Natural killer cell (primary cell): ENCODE measurements at regions not wholly inside any gene's neighbourhood (a gene's known extent, or its start where the extent isn't known, plus 50 kb on each side); places are given as distances from the start of the nearest gene placed in this dataset.

Experiments used
- ATAC-seq, 3 donors: fragments of 150-1000 bp in 2 of 3; fragments of 200-7000 bp in 1 of 3; cut with Tn5 transposase; 1 replicate in 1 of 3; 2 replicates in 2 of 3; pipeline ENCODE4 v1.10.0; 2021; ENCODE audit warnings: mild to moderate bottlenecking in 2 of 3, moderate library complexity in 2 of 3
- DNase-seq, 2 donors: peaks; one replicate each; pipeline versions ENCODE4 v3.0.0 to v3.0.0-alpha.2; 2013 to 2021; ENCODE audit warnings: mixed read lengths in 1 of 2
- H3K27ac ChIP-seq: one replicate; pipeline ENCODE4 v1.5.1; 2013; ENCODE audit warnings: mild to moderate bottlenecking, low read length
- H3K27me3 ChIP-seq: one replicate; pipeline ENCODE4 v1.6.1; 2013; ENCODE audit warnings: low read length; ENCODE audit not compliant: control insufficient read depth, insufficient read depth
- H3K36me3 ChIP-seq: one replicate; pipeline ENCODE4 v1.6.1; 2013; ENCODE audit warnings: low read length; ENCODE audit not compliant: control insufficient read depth, insufficient read depth
- H3K4me1 ChIP-seq: one replicate; pipeline ENCODE4 v1.6.1; 2013; ENCODE audit warnings: low read length; ENCODE audit not compliant: control insufficient read depth, insufficient read depth
- H3K4me3 ChIP-seq: one replicate; pipeline ENCODE4 v1.5.1; 2013; ENCODE audit warnings: low read length
- H3K9me3 ChIP-seq: one replicate; pipeline ENCODE4 v1.6.1; 2013; ENCODE audit warnings: low read length; ENCODE audit not compliant: control insufficient read depth, insufficient read depth
- H3K27ac Mint-ChIP-seq, 2 donors: one replicate each; pipeline ENCODE4 v1.8.0; 2022; ENCODE audit warnings: mild to moderate bottlenecking in 2 of 2, mixed read lengths in 2 of 2, moderate library complexity in 1 of 2
- H3K27me3 Mint-ChIP-seq, 2 donors: one replicate each; pipeline ENCODE4 v1.8.0; 2022; ENCODE audit warnings: low read depth in 2 of 2, mixed read lengths in 2 of 2
- H3K36me3 Mint-ChIP-seq: one replicate; pipeline ENCODE4 v1.8.0; 2022; ENCODE audit warnings: mixed read lengths
- H3K4me1 Mint-ChIP-seq, 2 donors: one replicate each; pipeline ENCODE4 v1.8.0; 2022; ENCODE audit warnings: mixed read lengths in 2 of 2
- H3K4me3 Mint-ChIP-seq: one replicate; pipeline ENCODE4 v1.8.0; 2022; ENCODE audit warnings: mild to moderate bottlenecking, moderate library complexity, mixed read lengths
- H3K9me3 Mint-ChIP-seq, 2 donors: one replicate each; pipeline ENCODE4 v1.8.0; 2022; ENCODE audit warnings: mixed read lengths in 2 of 2
- WGBS: methylation state at CpG from one replicate; pipeline ENCODE4 v1.1.7; 2013; ENCODE audit warnings: missing lambda C conversion rate; ENCODE audit not compliant: insufficient coverage; 5-methylcytosine and 5-hydroxymethylcytosine counted together
- intact Hi-C: fragments of 100-400 bp; cut with micrococcal nuclease; formaldehyde crosslinking; loops from one replicate; pipeline ENCODE4 v1.14.2; 2022
- TF ChIP-seq, protein P1 (sequence below): fragments of 200-600 bp; IDR thresholded peaks from one replicate; pipeline ENCODE4 v1.8.0; 2022; ENCODE audit warnings: antibody characterized with exemption

DNA sequence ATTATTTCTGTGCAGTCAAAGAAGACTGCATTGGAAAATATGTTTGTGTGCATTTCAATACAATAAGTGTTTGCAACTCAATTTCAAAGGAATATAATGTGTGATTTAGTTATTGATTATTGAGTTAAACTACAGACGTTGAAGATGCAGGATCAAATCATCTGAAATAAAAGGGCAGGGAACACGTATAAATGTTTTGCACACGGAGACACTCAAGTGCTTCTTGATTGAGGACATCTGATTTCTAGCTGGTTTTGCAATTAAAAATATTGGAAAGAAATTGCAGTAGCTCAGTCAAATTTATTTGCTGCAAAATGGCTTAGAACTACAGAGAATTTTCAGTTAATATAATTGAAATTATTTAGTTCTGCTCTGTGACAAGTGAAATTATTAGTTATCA lies 412.7 kb downstream of the UTRN start:
- 99% methylated on average over 3 of the region's 3 CpGs for WGBS
- Histone ChIP-seq H3K4me1 (no peaks in the 10 kb centered on the region), H3K36me3 (peaks cover 23% of the 10 kb centered on the region), H3K27me3 (no peaks in the 10 kb centered on the region), H3K9me3 (no peaks in the 10 kb centered on the region), H3K27ac (no peak overlapping the region), H3K4me3 (no peak overlapping the region)
- H3K27me3 Mint-ChIP-seq, result no peaks in the 10 kb centered on the region
- peaks cover 23 to 30% of the 10 kb centered on the region in 2 donors for H3K4me1 Mint-ChIP-seq
- H3K4me3 Mint-ChIP-seq, result no peak overlapping the region
- H3K9me3 Mint-ChIP-seq, result no peaks in the 10 kb centered on the region
- TF ChIP-seq, protein P1, sequence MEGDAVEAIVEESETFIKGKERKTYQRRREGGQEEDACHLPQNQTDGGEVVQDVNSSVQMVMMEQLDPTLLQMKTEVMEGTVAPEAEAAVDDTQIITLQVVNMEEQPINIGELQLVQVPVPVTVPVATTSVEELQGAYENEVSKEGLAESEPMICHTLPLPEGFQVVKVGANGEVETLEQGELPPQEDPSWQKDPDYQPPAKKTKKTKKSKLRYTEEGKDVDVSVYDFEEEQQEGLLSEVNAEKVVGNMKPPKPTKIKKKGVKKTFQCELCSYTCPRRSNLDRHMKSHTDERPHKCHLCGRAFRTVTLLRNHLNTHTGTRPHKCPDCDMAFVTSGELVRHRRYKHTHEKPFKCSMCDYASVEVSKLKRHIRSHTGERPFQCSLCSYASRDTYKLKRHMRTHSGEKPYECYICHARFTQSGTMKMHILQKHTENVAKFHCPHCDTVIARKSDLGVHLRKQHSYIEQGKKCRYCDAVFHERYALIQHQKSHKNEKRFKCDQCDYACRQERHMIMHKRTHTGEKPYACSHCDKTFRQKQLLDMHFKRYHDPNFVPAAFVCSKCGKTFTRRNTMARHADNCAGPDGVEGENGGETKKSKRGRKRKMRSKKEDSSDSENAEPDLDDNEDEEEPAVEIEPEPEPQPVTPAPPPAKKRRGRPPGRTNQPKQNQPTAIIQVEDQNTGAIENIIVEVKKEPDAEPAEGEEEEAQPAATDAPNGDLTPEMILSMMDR, result no peak
- intact Hi-C loops, result no loop called here
- H3K27ac Mint-ChIP-seq, result peak overlapping the region; percentile 46 to 61
- DNase-seq (no peak), ATAC-seq (no peak)
- H3K36me3 Mint-ChIP-seq, result no peaks in the 10 kb centered on the region

DNA sequence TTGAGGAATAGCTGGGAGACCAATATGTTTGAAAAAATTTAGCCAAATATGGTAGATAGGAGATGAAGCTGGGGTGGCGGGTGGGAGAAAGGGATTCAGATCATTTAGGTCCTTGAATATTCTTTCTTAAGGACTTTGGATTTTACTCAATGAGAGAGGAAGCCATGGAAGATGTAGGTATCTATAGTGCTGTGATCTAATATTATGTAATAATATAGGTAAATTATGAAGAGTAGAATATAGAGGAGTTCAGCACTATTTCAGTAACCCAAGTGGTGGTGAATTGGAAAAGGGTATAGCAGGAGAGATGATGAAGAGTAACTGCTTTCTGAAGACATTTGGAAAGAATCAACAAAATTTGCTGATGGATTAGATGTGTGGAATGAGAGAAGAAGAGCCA lies 417.6 kb downstream of the UTRN start:
- H3K36me3 Mint-ChIP-seq, result no peaks in the 10 kb centered on the region
- DNase-seq (no peak), ATAC-seq (no peak)
- H3K27ac Mint-ChIP-seq, result no peak overlapping the region
- intact Hi-C loops, result no loop called here
- H3K27me3 Mint-ChIP-seq, result no peaks in the 10 kb centered on the region
- H3K4me3 Mint-ChIP-seq, result no peak overlapping the region
- Histone ChIP-seq H3K9me3 (no peaks in the 10 kb centered on the region), H3K27me3 (no peaks in the 10 kb centered on the region), H3K4me1 (no peaks in the 10 kb centered on the region), H3K27ac (no peak overlapping the region), H3K4me3 (no peak overlapping the region), H3K36me3 (peaks cover 44% of the 10 kb centered on the region)
- 100% methylated on average over 1 of the region's 1 CpG for WGBS
- no peaks in the 10 kb centered on the region for H3K9me3 Mint-ChIP-seq
- peaks cover 8% of the 10 kb centered on the region in 2 donors for H3K4me1 Mint-ChIP-seq
- TF ChIP-seq, protein P1, result no peak

DNA sequence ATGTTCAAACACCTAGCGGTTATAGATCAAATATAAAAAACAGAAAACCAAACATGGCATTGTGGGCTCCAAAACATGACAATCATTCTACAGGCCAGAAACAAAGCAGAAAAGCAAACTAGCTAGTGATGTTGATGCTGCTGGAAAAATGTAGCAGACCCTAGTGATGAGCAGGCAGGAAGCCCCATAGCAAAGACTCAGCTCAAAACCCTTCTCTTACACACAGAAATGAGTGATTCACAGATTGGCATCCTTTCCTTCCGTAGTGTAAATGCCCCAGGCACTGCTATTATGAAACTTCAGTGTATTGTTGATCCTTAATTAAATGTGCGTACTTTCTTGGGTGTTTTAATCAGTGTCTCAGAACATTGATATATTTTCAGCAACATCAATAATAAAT lies 425.1 kb downstream of the UTRN start:
- peaks cover 33 to 36% of the 10 kb centered on the region in 2 donors for H3K4me1 Mint-ChIP-seq

DNA sequence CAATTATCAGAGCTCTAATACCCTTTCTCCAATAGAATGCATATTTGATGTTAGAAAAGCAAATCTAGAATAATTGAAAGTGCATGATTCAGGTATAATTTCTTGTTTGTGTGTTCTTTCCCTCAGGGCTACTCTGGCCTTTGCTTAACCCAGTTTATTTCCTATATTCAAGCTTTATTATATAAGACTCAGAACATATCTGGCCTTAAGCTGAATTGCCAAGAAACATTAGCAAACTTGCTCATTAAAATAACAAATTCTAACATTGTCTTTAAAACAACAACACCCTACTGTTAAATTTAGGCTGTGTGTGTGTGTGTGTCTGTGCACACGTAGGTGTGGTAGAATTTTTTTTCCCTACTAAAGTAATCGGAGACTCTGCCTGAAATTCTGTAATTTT lies 426.5 kb downstream of the UTRN start:
- ATAC-seq (no peak), DNase-seq (no peak)
- Mint-ChIP-seq H3K36me3 (no peaks in the 10 kb centered on the region), H3K4me1 (peaks cover 41% of the 10 kb centered on the region in 2 donors), H3K27ac (peak overlapping the region in 1 of 2 donors; percentile 45), H3K27me3 (no peaks in the 10 kb centered on the region), H3K9me3 (no peaks in the 10 kb centered on the region), H3K4me3 (no peak overlapping the region)
- Histone ChIP-seq H3K27me3 (no peaks in the 10 kb centered on the region), H3K4me1 (no peaks in the 10 kb centered on the region), H3K4me3 (no peak overlapping the region), H3K9me3 (no peaks in the 10 kb centered on the region), H3K27ac (no peak overlapping the region), H3K36me3 (peaks cover 20% of the 10 kb centered on the region)
- TF ChIP-seq, protein P1, result no peak
- intact Hi-C loops, result no loop called here
- no CpG with 5 or more reads among the region's 2 CpGs for WGBS

More for the DNA sequence above, 425.1 kb downstream of the UTRN start:
- intact Hi-C loops, result no loop called here
- DNase-seq (no peak), ATAC-seq (no peak)
- H3K9me3 ChIP-seq, result no peaks in the 10 kb centered on the region
- Mint-ChIP-seq H3K27me3 (no peaks in the 10 kb centered on the region), H3K4me3 (no peak overlapping the region), H3K9me3 (no peaks in the 10 kb centered on the region), H3K27ac (peak overlapping the region; percentile 9 to 77), H3K36me3 (no peaks in the 10 kb centered on the region)
- TF ChIP-seq, protein P1, result no peak
- no peak overlapping the region for H3K27ac ChIP-seq
- WGBS, result 80% methylated on average over 2 of the region's 3 CpGs
- no peak overlapping the region for H3K4me3 ChIP-seq
- no peaks in the 10 kb centered on the region for H3K4me1 ChIP-seq
- H3K27me3 ChIP-seq, result no peaks in the 10 kb centered on the region
- peaks cover 26% of the 10 kb centered on the region for H3K36me3 ChIP-seq
